NCI-H128 (cell line): ENCODE measurements at regions not wholly inside any gene's neighbourhood (a gene's known extent, or its start where the extent isn't known, plus 50 kb on each side); places are given as distances from the start of the nearest gene placed in this dataset.

ENCODE experiments used
- DNase-seq: peaks from one replicate; lab custom pipeline; 2025; ENCODE audit not compliant: unreplicated experiment; lab: John Stamatoyannopoulos, UW

- DNase-seq: no peak
Observed at GRCh38 chr16:49910541-49911071, 54.7 kb upstream of the ZNF423 start.

- no peak for DNase-seq
Observed at GRCh38 chr16:49911430-49911829, 55.5 kb upstream of the ZNF423 start.

- no peak for DNase-seq
Observed at GRCh38 chr16:49912721-49913120, 56.8 kb upstream of the ZNF423 start.

- no peak for DNase-seq
Observed at GRCh38 chr16:49913720-49914119, 57.8 kb upstream of the ZNF423 start.

GRCh38 chr16:49914657-49915056 lies 58.7 kb upstream of the ZNF423 start:
- DNase-seq: no peak

- DNase-seq: no peak
Observed at GRCh38 chr16:49918257-49918656, 62.3 kb upstream of the ZNF423 start.

GRCh38 chr16:49919327-49919726 lies 63.4 kb upstream of the ZNF423 start:
- DNase-seq: no peak

GRCh38 chr16:49920397-49920796 lies 64.5 kb upstream of the ZNF423 start:
- DNase-seq: no peak

GRCh38 chr16:49921106-49921505 lies 65.2 kb upstream of the ZNF423 start:
- no peak for DNase-seq

- DNase-seq: peak; percentile 24
Observed at GRCh38 chr16:49921791-49922456, 66.0 kb upstream of the ZNF423 start.

- no peak for DNase-seq
Observed at GRCh38 chr16:49923411-49923810, 67.5 kb upstream of the ZNF423 start.

GRCh38 chr16:49924078-49924477 lies 68.2 kb upstream of the ZNF423 start:
- DNase-seq: no peak

- no peak for DNase-seq
Observed at GRCh38 chr16:49926941-49927340, 71.0 kb upstream of the ZNF423 start.

- DNase-seq: no peak
Observed at GRCh38 chr16:49928176-49929041, 72.5 kb upstream of the ZNF423 start.

- DNase-seq: no peak
Observed at GRCh38 chr16:49929626-49930025, 73.7 kb upstream of the ZNF423 start.

GRCh38 chr16:49930841-49931240 lies 74.9 kb upstream of the ZNF423 start:
- DNase-seq: no peak

- no peak for DNase-seq
Observed at GRCh38 chr16:49931266-49931665, 75.4 kb upstream of the ZNF423 start.

- DNase-seq: no peak
Observed at GRCh38 chr16:49931916-49932315, 76.0 kb upstream of the ZNF423 start.

- DNase-seq: no peak
Observed at GRCh38 chr16:49932434-49932833, 76.5 kb upstream of the ZNF423 start.

- DNase-seq: no peak
Observed at GRCh38 chr16:49932946-49933345, 77.0 kb upstream of the ZNF423 start.

- DNase-seq: no peak
Observed at GRCh38 chr16:49936791-49937190, 80.9 kb upstream of the ZNF423 start.

GRCh38 chr16:49937886-49938285 lies 82.0 kb upstream of the ZNF423 start:
- no peak for DNase-seq
